ENCODE measurements at regions not wholly inside any gene's neighbourhood (a gene's known extent, or its start where the extent isn't known, plus 50 kb on each side); places are given as distances from the start of the nearest gene placed in this dataset.

- Histone ChIP-seq H3K18ac (ENCODE audit: low read depth, low read length) (no peak overlapping the region), H2BK20ac (ENCODE audit: low read depth, low read length) (no peak overlapping the region), H2BK120ac (ENCODE audit: low read depth, low read length) (no peak overlapping the region), H3K56ac (ENCODE audit: extremely low read depth, insufficient read depth, low read length) (no peak overlapping the region), H3K4ac (ENCODE audit: low read depth, low read length) (no peak overlapping the region), H3K9me1 (ENCODE audit: insufficient read depth, low read length) (peaks cover 4% of the 10 kb centered on the region; the same call in 1 of the 2 replicates), H2BK15ac (ENCODE audit: low read depth, low read length) (no peak overlapping the region), H2BK5ac (ENCODE audit: low read depth, low read length, poor library complexity, severe bottlenecking) (no peak overlapping the region), H3K4me1 (ENCODE audit: control insufficient read depth, insufficient read depth, low read length) (peaks cover 3% of the 10 kb centered on the region; the same call in 1 of the 2 replicates), H4K20me1 (ENCODE audit: insufficient read depth, low read length) (no peaks in the 10 kb centered on the region), H3K27me3 (ENCODE audit: control insufficient read depth, insufficient read depth, low read length) (no peaks in the 10 kb centered on the region), H2AK9ac (replicated peaks; ENCODE audit: low read depth, low read length, poor library complexity) (no peak overlapping the region), H3K79me1 (ENCODE audit: low read depth in 1 of 2, low read length in 2 of 2) (no peaks in the 10 kb centered on the region), H3K9me3 (ENCODE audit: control insufficient read depth, insufficient read depth, low read length) (peaks cover 3% of the 10 kb centered on the region; the same call in 1 of the 2 replicates), H3K4me2 (ENCODE audit: low read depth, low read length) (no peak overlapping the region), H3K4me3 (ENCODE audit: insufficient read depth, low read depth, low read length) (no peak overlapping the region), H3K9ac (ENCODE audit: low read depth, low read length) (no peak overlapping the region), H4K91ac (ENCODE audit: insufficient read depth, low read depth, low read length) (no peak overlapping the region; the same call in 1 of the 2 replicates), H2AK5ac (ENCODE audit: low read depth, low read length) (no peak overlapping the region), H4K5ac (ENCODE audit: low read depth, low read length) (no peak overlapping the region), H3K14ac (replicated peaks; ENCODE audit: low read depth, low read length) (no peak overlapping the region; the same call in 1 of the 2 replicates), H2AFZ (replicated peaks; ENCODE audit: low read length, poor library complexity) (peak overlapping the region; percentile 43), H3K23ac (ENCODE audit: low read depth, low read length) (no peak overlapping the region), H3K36me3 (ENCODE audit: control insufficient read depth, insufficient read depth, low read length) (no peaks in the 10 kb centered on the region), H3K27ac (ENCODE audit: insufficient read depth, low read length) (no peak overlapping the region), H4K8ac (ENCODE audit: low read depth in 2 of 2, low read length in 2 of 2) (no peak overlapping the region)
- BruUV-seq (replicated peaks): no TSS peak
- dilution Hi-C loops (cut with HindIII; ENCODE audit: low sequenced_read_pairs, unreplicated experiment): no loop called here
- in situ Hi-C loops (cut with MboI; ENCODE audit: low sequenced_read_pairs): no loop called here
- WGBS, 2 experiments (ENCODE audit: extremely low coverage in 2 of 2, insufficient read length in 1 of 2): 86% methylated on average over 4 of the region's 8 CpGs; no CpG with 5 or more reads in 1 of the 2 experiments
- TF ChIP-seq MXI1 (IDR thresholded peaks at IDR 0.05; ENCODE audit: borderline replicate concordance, low read depth, low read length): no peak
- no peak for DNase-seq
- no peak for ATAC-seq (ENCODE audit: low read depth)
- CTCF ChIA-PET: no interaction called here
- intact Hi-C loops (cut with micrococcal nuclease): no loop called here
- POLR2A ChIA-PET (ENCODE audit: unreplicated experiment): no interaction called here
Observed at GRCh38 chr9:129309041-129309430, 131.0 kb upstream of the IER5L start.
